HL-60 (cell line): ENCODE measurements at regions not wholly inside any gene's neighbourhood (a gene's known extent, or its start where the extent isn't known, plus 50 kb on each side); places are given as distances from the start of the nearest gene placed in this dataset.

Experiments
- DNase-seq, 2 experiments: peaks; one replicate each; pipeline ENCODE4 v3.0.0-alpha.2; 2010 to 2020; ENCODE audit warnings: low read depth in 1 of 2, low spot score in 1 of 2
- H3K27ac ChIP-seq: fragments of 250-450 bp; sonication (Bioruptor Pico); replicated peaks from 2 replicates; pipeline ENCODE4 v1.5.1; 2020; ENCODE audit warnings: mild to moderate bottlenecking, moderate library complexity
- H3K27me3 ChIP-seq: fragments of 250-450 bp; sonication (Bioruptor Pico); 2 replicates; pipeline ENCODE4 v1.5.1; 2021; ENCODE audit warnings: mild to moderate bottlenecking, moderate library complexity; ENCODE audit not compliant: insufficient read depth, poor library complexity, severe bottlenecking
- H3K4me3 ChIP-seq: replicated peaks from 2 replicates; pipeline ENCODE4 v1.5.1; 2011; ENCODE audit warnings: mild to moderate bottlenecking, control low read depth, low read length; ENCODE audit not compliant: insufficient read depth
- CTCF ChIP-seq: IDR thresholded peaks from one replicate; pipeline ENCODE4 v1.5.1; 2011; ENCODE audit warnings: low read length, control low read depth, inconsistent platforms; ENCODE audit not compliant: insufficient read depth
- GABPA ChIP-seq: IDR thresholded peaks from 2 replicates; pipeline ENCODE4 v1.6.1; 2012; ENCODE audit warnings: low read depth
- POLR2AphosphoS5 ChIP-seq: IDR thresholded peaks from 2 replicates; pipeline ENCODE4 v1.6.1; 2012; ENCODE audit warnings: low read depth
- SPI1 ChIP-seq: IDR thresholded peaks from 2 replicates; pipeline ENCODE4 v1.6.1; 2012; ENCODE audit warnings: low read depth, mild to moderate bottlenecking, borderline replicate concordance
- TF ChIP-seq, protein P1 (sequence below): IDR thresholded peaks from 2 replicates; pipeline ENCODE4 v1.6.1; 2012; ENCODE audit warnings: low read depth; ENCODE audit not compliant: insufficient replicate concordance

GRCh38 chr9:38226491-38226951, 157.5 kb upstream of the SHB start:
- DNase-seq: peak; percentile 22 to 54
- Histone ChIP-seq H3K27ac (no peak overlapping the region), H3K27me3 (no peaks in the 10 kb centered on the region), H3K4me3 (no peak overlapping the region)
- TF ChIP-seq SPI1 (peak; percentile 74; the same call in 1 of the 2 replicates), POLR2AphosphoS5 (no peak)

- DNase-seq: no peak
- TF ChIP-seq CTCF (no peak), GABPA (no peak), POLR2AphosphoS5 (no peak), SPI1 (no peak)
- TF ChIP-seq, protein P1, sequence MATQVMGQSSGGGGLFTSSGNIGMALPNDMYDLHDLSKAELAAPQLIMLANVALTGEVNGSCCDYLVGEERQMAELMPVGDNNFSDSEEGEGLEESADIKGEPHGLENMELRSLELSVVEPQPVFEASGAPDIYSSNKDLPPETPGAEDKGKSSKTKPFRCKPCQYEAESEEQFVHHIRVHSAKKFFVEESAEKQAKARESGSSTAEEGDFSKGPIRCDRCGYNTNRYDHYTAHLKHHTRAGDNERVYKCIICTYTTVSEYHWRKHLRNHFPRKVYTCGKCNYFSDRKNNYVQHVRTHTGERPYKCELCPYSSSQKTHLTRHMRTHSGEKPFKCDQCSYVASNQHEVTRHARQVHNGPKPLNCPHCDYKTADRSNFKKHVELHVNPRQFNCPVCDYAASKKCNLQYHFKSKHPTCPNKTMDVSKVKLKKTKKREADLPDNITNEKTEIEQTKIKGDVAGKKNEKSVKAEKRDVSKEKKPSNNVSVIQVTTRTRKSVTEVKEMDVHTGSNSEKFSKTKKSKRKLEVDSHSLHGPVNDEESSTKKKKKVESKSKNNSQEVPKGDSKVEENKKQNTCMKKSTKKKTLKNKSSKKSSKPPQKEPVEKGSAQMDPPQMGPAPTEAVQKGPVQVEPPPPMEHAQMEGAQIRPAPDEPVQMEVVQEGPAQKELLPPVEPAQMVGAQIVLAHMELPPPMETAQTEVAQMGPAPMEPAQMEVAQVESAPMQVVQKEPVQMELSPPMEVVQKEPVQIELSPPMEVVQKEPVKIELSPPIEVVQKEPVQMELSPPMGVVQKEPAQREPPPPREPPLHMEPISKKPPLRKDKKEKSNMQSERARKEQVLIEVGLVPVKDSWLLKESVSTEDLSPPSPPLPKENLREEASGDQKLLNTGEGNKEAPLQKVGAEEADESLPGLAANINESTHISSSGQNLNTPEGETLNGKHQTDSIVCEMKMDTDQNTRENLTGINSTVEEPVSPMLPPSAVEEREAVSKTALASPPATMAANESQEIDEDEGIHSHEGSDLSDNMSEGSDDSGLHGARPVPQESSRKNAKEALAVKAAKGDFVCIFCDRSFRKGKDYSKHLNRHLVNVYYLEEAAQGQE: no peak
- no peak overlapping the region for H3K4me3 ChIP-seq
- H3K27ac ChIP-seq: no peak overlapping the region
- H3K27me3 ChIP-seq: no peaks in the 10 kb centered on the region
Measured at GRCh38 chr9:38224941-38225340, 155.9 kb upstream of the SHB start.

DNA sequence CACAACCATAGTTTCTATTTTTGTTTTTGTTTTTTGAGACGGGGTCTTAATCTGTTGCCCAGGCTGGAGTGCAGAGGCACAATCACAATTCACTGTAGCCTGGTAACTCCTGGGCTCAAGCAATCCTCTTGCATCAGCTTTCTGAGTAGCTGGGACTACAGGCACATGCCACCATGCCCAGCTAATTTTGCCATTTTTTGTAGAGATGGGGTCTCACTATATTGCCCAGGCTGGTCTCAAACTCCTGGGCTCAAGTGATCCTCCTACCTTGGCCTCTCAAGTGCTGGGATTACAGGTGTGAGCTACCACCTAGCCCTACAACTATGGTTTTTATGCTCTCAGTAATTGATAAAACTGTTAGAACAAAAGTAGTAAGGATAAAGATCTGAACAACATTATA, 147.5 kb upstream of the SHB start:
- no peak for DNase-seq
- no peak overlapping the region for H3K4me3 ChIP-seq
- no peak overlapping the region for H3K27ac ChIP-seq
- H3K27me3 ChIP-seq: peaks cover 3% of the 10 kb centered on the region
- TF ChIP-seq SPI1 (no peak), POLR2AphosphoS5 (no peak), GABPA (no peak), CTCF (no peak)
- TF ChIP-seq, protein P1: no peak

GRCh38 chr9:38215465-38215864, 146.4 kb upstream of the SHB start:
- H3K27ac ChIP-seq: no peak overlapping the region
- peaks cover 3% of the 10 kb centered on the region for H3K27me3 ChIP-seq
- no peak overlapping the region for H3K4me3 ChIP-seq
- TF ChIP-seq SPI1: no peak
- TF ChIP-seq CTCF: no peak
- no peak for TF ChIP-seq GABPA
- TF ChIP-seq, protein P1: no peak
- TF ChIP-seq POLR2AphosphoS5: no peak
- DNase-seq: no peak
